Liver (tissue), 8 donors: ENCODE measurements at regions not wholly inside any gene's neighbourhood (a gene's known extent, or its start where the extent isn't known, plus 50 kb on each side); places are given as distances from the start of the nearest gene placed in this dataset.

Experiments
- DNase-seq: peaks from one replicate; pipeline ENCODE4 v3.0.0-alpha.2; 2017; ENCODE audit warnings: low spot score
- H3K27ac ChIP-seq, 2 donors: one replicate each; pipeline ENCODE4 v1.7.0; 2013; ENCODE audit warnings: inconsistent platforms in 2 of 2, low read length in 2 of 2, control low read depth in 1 of 2, low read depth in 1 of 2, mild to moderate bottlenecking in 1 of 2
- H3K27me3 ChIP-seq, 4 donors: one replicate each; pipeline versions ENCODE4 v1.6.1 to v1.7.0; 2013; ENCODE audit warnings: low read length in 3 of 4, inconsistent platforms in 1 of 4, mild to moderate bottlenecking in 1 of 4, moderate library complexity in 1 of 4; ENCODE audit not compliant: control insufficient read depth in 4 of 4, insufficient read depth in 4 of 4
- H3K36me3 ChIP-seq, 4 donors: one replicate each; pipeline versions ENCODE4 v1.6.1 to v1.7.0; 2013; ENCODE audit warnings: low read length in 3 of 4, mild to moderate bottlenecking in 3 of 4, low read depth in 1 of 4, moderate library complexity in 1 of 4; ENCODE audit not compliant: control insufficient read depth in 4 of 4, insufficient read depth in 3 of 4
- H3K4me1 ChIP-seq, 4 donors: one replicate each; pipeline versions ENCODE4 v1.6.1 to v1.7.0; 2013; ENCODE audit warnings: low read length in 3 of 4, mild to moderate bottlenecking in 3 of 4, moderate library complexity in 1 of 4; ENCODE audit not compliant: control insufficient read depth in 4 of 4, insufficient read depth in 4 of 4
- H3K4me3 ChIP-seq, 3 donors: one replicate each; pipeline versions ENCODE4 v1.6.1 to v1.7.0; 2013; ENCODE audit warnings: low read length in 3 of 3, control low read depth in 1 of 3, low read depth in 1 of 3, mild to moderate bottlenecking in 1 of 3
- H3K9ac ChIP-seq, 2 donors: one replicate each; pipeline ENCODE4 v1.7.0; 2013; ENCODE audit warnings: low read length in 2 of 2, mild to moderate bottlenecking in 2 of 2, moderate library complexity in 2 of 2, control low read depth in 1 of 2, low read depth in 1 of 2
- H3K9me3 ChIP-seq, 4 donors: one replicate each; pipeline versions ENCODE4 v1.6.1 to v1.7.0; 2013; ENCODE audit warnings: low read length in 3 of 4; ENCODE audit not compliant: control insufficient read depth in 4 of 4
- EGR1 ChIP-seq, 2 donors: IDR thresholded peaks; 2 replicates each; pipeline ENCODE4 v1.6.1; 2016 to 2018; ENCODE audit warnings: antibody characterized with exemption in 2 of 2, low read depth in 2 of 2
- FOXA2 ChIP-seq: IDR thresholded peaks from 2 replicates; pipeline ENCODE4 v1.6.1; 2016; ENCODE audit warnings: antibody characterized with exemption
- GABPA ChIP-seq, 2 donors: IDR thresholded peaks in 1 of 2; conservative IDR thresholded peaks in 1 of 2; 2 replicates each; pipeline ENCODE4 v1.6.1; 2016; ENCODE audit warnings: antibody characterized with exemption in 2 of 2, mild to moderate bottlenecking in 1 of 2, moderate library complexity in 1 of 2
- HNF4A ChIP-seq, 2 donors: conservative IDR thresholded peaks; 2 replicates each; pipeline ENCODE4 v1.6.1; 2016; ENCODE audit warnings: antibody characterized with exemption in 2 of 2, mild to moderate bottlenecking in 2 of 2
- HNF4G ChIP-seq: IDR thresholded peaks from 2 replicates; pipeline ENCODE4 v1.6.1; 2016; ENCODE audit warnings: antibody characterized with exemption
- JUND ChIP-seq, 2 donors: IDR thresholded peaks; 2 replicates each; pipeline ENCODE4 v1.6.1; 2016; ENCODE audit warnings: antibody characterized with exemption in 2 of 2
- NR2F2 ChIP-seq: IDR thresholded peaks from 2 replicates; pipeline ENCODE4 v1.6.1; 2016; ENCODE audit warnings: antibody characterized with exemption
- RAD21 ChIP-seq, 2 donors: IDR thresholded peaks; 2 replicates each; pipeline ENCODE4 v1.6.1; 2016; ENCODE audit warnings: antibody characterized with exemption in 2 of 2, mild to moderate bottlenecking in 2 of 2
- RXRA ChIP-seq, 2 donors: IDR thresholded peaks; 2 replicates each; pipeline ENCODE4 v1.6.1; 2017 to 2018; ENCODE audit warnings: antibody characterized with exemption in 2 of 2, mild to moderate bottlenecking in 1 of 2
- SP1 ChIP-seq: IDR thresholded peaks from 2 replicates; pipeline ENCODE4 v1.6.1; 2018; ENCODE audit warnings: antibody characterized with exemption, mild to moderate bottlenecking
- TAF1 ChIP-seq: conservative IDR thresholded peaks from 2 replicates; pipeline ENCODE4 v1.6.1; 2016; ENCODE audit warnings: antibody characterized with exemption, mild to moderate bottlenecking
- YY1 ChIP-seq: IDR thresholded peaks from 2 replicates; pipeline ENCODE4 v1.6.1; 2016; ENCODE audit warnings: antibody characterized with exemption, mild to moderate bottlenecking
- ZBTB33 ChIP-seq: IDR thresholded peaks from 2 replicates; pipeline ENCODE4 v1.6.1; 2016; ENCODE audit warnings: antibody characterized with exemption
- WGBS: extraction: QIAGEN DNeasy Blood & Tissue Kit; methylation state at CpG from one replicate; pipeline ENCODE4 v1.1.7; 2013; 5-methylcytosine and 5-hydroxymethylcytosine counted together
- TF ChIP-seq, protein P1 (sequence below): fragments of 150-350 bp; IDR thresholded peaks from 2 replicates; pipeline ENCODE4 v1.5.1; 2017; ENCODE audit warnings: improper control_type of control experiment, low read depth, low read length; ENCODE audit not compliant: missing input control
- TF ChIP-seq, protein P2 (sequence below): IDR thresholded peaks from 2 replicates; pipeline ENCODE4 v1.6.1; 2016; ENCODE audit warnings: antibody characterized with exemption, mild to moderate bottlenecking
- donor health status: healthy.
- donor health status: healthy.
- donor health status: healthy.
- donor health status: healthy.
- donor health status: healthy.

GRCh38 chr16:17744921-17745572 lies 274.3 kb upstream of the XYLT1 start:
- Histone ChIP-seq H3K9ac (no peak overlapping the region), H3K27me3 (peaks cover 0 to 6% (median under 1%) of the 10 kb centered on the region in 4 donors), H3K9me3 (peaks cover 0 to 2% (median 0%) of the 10 kb centered on the region in 4 donors), H3K4me3 (no peak overlapping the region), H3K27ac (no peak overlapping the region), H3K36me3 (no peaks in the 10 kb centered on the region), H3K4me1 (no peaks in the 10 kb centered on the region)
- whole genome bisulfite sequencing: 30% methylated on average over 15 of the region's 15 CpGs
- DNase-seq: no peak
- TF ChIP-seq JUND (IDR thresholded peaks at IDR 0.05): no peak
- no peak for TF ChIP-seq SP1
- no peak for TF ChIP-seq RXRA (IDR thresholded peaks at IDR 0.05)
- TF ChIP-seq TAF1: no peak
- TF ChIP-seq, protein P1, sequence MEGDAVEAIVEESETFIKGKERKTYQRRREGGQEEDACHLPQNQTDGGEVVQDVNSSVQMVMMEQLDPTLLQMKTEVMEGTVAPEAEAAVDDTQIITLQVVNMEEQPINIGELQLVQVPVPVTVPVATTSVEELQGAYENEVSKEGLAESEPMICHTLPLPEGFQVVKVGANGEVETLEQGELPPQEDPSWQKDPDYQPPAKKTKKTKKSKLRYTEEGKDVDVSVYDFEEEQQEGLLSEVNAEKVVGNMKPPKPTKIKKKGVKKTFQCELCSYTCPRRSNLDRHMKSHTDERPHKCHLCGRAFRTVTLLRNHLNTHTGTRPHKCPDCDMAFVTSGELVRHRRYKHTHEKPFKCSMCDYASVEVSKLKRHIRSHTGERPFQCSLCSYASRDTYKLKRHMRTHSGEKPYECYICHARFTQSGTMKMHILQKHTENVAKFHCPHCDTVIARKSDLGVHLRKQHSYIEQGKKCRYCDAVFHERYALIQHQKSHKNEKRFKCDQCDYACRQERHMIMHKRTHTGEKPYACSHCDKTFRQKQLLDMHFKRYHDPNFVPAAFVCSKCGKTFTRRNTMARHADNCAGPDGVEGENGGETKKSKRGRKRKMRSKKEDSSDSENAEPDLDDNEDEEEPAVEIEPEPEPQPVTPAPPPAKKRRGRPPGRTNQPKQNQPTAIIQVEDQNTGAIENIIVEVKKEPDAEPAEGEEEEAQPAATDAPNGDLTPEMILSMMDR: no peak
- no peak for TF ChIP-seq FOXA2
- TF ChIP-seq EGR1 (IDR thresholded peaks at IDR 0.05; ENCODE audit: low read depth in 2 of 2): no peak
- TF ChIP-seq, protein P2, sequence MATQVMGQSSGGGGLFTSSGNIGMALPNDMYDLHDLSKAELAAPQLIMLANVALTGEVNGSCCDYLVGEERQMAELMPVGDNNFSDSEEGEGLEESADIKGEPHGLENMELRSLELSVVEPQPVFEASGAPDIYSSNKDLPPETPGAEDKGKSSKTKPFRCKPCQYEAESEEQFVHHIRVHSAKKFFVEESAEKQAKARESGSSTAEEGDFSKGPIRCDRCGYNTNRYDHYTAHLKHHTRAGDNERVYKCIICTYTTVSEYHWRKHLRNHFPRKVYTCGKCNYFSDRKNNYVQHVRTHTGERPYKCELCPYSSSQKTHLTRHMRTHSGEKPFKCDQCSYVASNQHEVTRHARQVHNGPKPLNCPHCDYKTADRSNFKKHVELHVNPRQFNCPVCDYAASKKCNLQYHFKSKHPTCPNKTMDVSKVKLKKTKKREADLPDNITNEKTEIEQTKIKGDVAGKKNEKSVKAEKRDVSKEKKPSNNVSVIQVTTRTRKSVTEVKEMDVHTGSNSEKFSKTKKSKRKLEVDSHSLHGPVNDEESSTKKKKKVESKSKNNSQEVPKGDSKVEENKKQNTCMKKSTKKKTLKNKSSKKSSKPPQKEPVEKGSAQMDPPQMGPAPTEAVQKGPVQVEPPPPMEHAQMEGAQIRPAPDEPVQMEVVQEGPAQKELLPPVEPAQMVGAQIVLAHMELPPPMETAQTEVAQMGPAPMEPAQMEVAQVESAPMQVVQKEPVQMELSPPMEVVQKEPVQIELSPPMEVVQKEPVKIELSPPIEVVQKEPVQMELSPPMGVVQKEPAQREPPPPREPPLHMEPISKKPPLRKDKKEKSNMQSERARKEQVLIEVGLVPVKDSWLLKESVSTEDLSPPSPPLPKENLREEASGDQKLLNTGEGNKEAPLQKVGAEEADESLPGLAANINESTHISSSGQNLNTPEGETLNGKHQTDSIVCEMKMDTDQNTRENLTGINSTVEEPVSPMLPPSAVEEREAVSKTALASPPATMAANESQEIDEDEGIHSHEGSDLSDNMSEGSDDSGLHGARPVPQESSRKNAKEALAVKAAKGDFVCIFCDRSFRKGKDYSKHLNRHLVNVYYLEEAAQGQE: no peak
- no peak for TF ChIP-seq HNF4G
- TF ChIP-seq HNF4A (conservative IDR thresholded peaks at IDR 0.05): no peak
- no peak for TF ChIP-seq NR2F2
- TF ChIP-seq RAD21 (IDR thresholded peaks at IDR 0.05): no peak
- TF ChIP-seq ZBTB33: no peak
- TF ChIP-seq GABPA (IDR thresholded peaks at IDR 0.05 in 1 of 2, conservative IDR thresholded peaks at IDR 0.05 in 1 of 2): no peak
- no peak for TF ChIP-seq YY1

- no peak for TF ChIP-seq ZBTB33
- no peak for TF ChIP-seq TAF1
- no peak for TF ChIP-seq NR2F2
- no peak overlapping the region for H3K4me3 ChIP-seq
- no peak for DNase-seq
- no peaks in the 10 kb centered on the region for H3K36me3 ChIP-seq
- H3K4me1 ChIP-seq: no peaks in the 10 kb centered on the region
- 59% methylated on average over 4 of the region's 4 CpGs for WGBS
- peaks cover 0 to 6% (median under 1%) of the 10 kb centered on the region in 4 donors for H3K27me3 ChIP-seq
- H3K9me3 ChIP-seq: no peaks in the 10 kb centered on the region
- H3K9ac ChIP-seq: no peak overlapping the region
- no peak overlapping the region for H3K27ac ChIP-seq
Observed at GRCh38 chr16:17743578-17743977, 272.8 kb upstream of the XYLT1 start.
